ENCODE measurements at regions not wholly inside any gene's neighbourhood (a gene's known extent, or its start where the extent isn't known, plus 50 kb on each side); places are given as distances from the start of the nearest gene placed in this dataset.

- H3K36me3 ChIP-seq (ENCODE audit: control insufficient read depth, insufficient read depth, low read length), result no peaks in the 10 kb centered on the region
- H3K4me3 ChIP-seq (ENCODE audit: low read depth, low read length), result no peak overlapping the region
- no peaks in the 10 kb centered on the region for H3K36me3 Mint-ChIP-seq (ENCODE audit: insufficient read depth, unreplicated experiment)
- H3K9me3 ChIP-seq, result no peaks in the 10 kb centered on the region
- ChIA-PET CTCF (no interaction called here), POLR2A (no interaction called here)
- no peak overlapping the region for H3K27ac Mint-ChIP-seq (ENCODE audit: unreplicated experiment)
- peaks cover 29% of the 10 kb centered on the region for H3K27me3 Mint-ChIP-seq (ENCODE audit: insufficient read depth, unreplicated experiment)
- H3K9me3 Mint-ChIP-seq (ENCODE audit: unreplicated experiment), result no peaks in the 10 kb centered on the region
- no peak for DNase-seq
- no peaks in the 10 kb centered on the region for H3K27me3 ChIP-seq (replicated peaks; ENCODE audit: control insufficient read depth, insufficient read depth, low read length)
- no peaks in the 10 kb centered on the region for H3K4me1 ChIP-seq
- no TSS peak for BruUV-seq (replicated peaks)
- H3K4me3 Mint-ChIP-seq (ENCODE audit: unreplicated experiment), result no peak overlapping the region
- no peak for TF ChIP-seq CTCF (IDR thresholded peaks at IDR 0.05; ENCODE audit: insufficient read depth in 1 of 2, low read depth in 1 of 2, low read length in 1 of 2, severe bottlenecking in 1 of 2, unreplicated experiment in 1 of 2)
- intact Hi-C loops (cut with micrococcal nuclease; ENCODE audit: unreplicated experiment), result no loop called here
- H3K4me1 Mint-ChIP-seq (ENCODE audit: low read depth, unreplicated experiment), result no peaks in the 10 kb centered on the region
Measured at GRCh38 chr3:43791246-43791645, 100.5 kb downstream of the ABHD5 start.

- Histone ChIP-seq H3K36me3 (ENCODE audit: control insufficient read depth, insufficient read depth, low read length) (no peaks in the 10 kb centered on the region), H3K4me1 (no peaks in the 10 kb centered on the region), H3K4me3 (ENCODE audit: low read depth, low read length) (no peak overlapping the region), H3K27me3 (replicated peaks; ENCODE audit: control insufficient read depth, insufficient read depth, low read length) (no peaks in the 10 kb centered on the region), H3K9me3 (no peaks in the 10 kb centered on the region)
- Mint-ChIP-seq H3K4me1 (ENCODE audit: low read depth, unreplicated experiment) (no peaks in the 10 kb centered on the region), H3K27ac (ENCODE audit: unreplicated experiment) (no peak overlapping the region), H3K27me3 (ENCODE audit: insufficient read depth, unreplicated experiment) (peaks cover 26% of the 10 kb centered on the region), H3K4me3 (ENCODE audit: unreplicated experiment) (no peak overlapping the region), H3K9me3 (ENCODE audit: unreplicated experiment) (no peaks in the 10 kb centered on the region), H3K36me3 (ENCODE audit: insufficient read depth, unreplicated experiment) (no peaks in the 10 kb centered on the region)
- intact Hi-C loops (cut with micrococcal nuclease; ENCODE audit: unreplicated experiment), result no loop called here
- ChIA-PET POLR2A (interaction anchor here (0.5 kb wide), 1 partner anchor 12 kb away, joined by 3 read pairs; no protein-coding TSS in a partner anchor), CTCF (no interaction called here)
- BruUV-seq (replicated peaks), result no TSS peak
- TF ChIP-seq CTCF (IDR thresholded peaks at IDR 0.05; ENCODE audit: insufficient read depth in 1 of 2, low read depth in 1 of 2, low read length in 1 of 2, severe bottlenecking in 1 of 2, unreplicated experiment in 1 of 2), result no peak
- DNase-seq, result no peak
Measured at GRCh38 chr3:43792904-43793303, 102.2 kb downstream of the ABHD5 start.

- CTCF ChIA-PET, result no interaction called here
Measured at GRCh38 chr3:43793648-43794372, 103.1 kb downstream of the ABHD5 start.

More at GRCh38 chr3:43793648-43794372, 103.1 kb downstream of the ABHD5 start:
- intact Hi-C loops (cut with micrococcal nuclease; ENCODE audit: unreplicated experiment), result no loop called here
- Mint-ChIP-seq H3K4me1 (ENCODE audit: low read depth, unreplicated experiment) (no peaks in the 10 kb centered on the region), H3K36me3 (ENCODE audit: insufficient read depth, unreplicated experiment) (no peaks in the 10 kb centered on the region), H3K9me3 (ENCODE audit: unreplicated experiment) (no peaks in the 10 kb centered on the region), H3K4me3 (ENCODE audit: unreplicated experiment) (no peak overlapping the region), H3K27ac (ENCODE audit: unreplicated experiment) (no peak overlapping the region), H3K27me3 (ENCODE audit: insufficient read depth, unreplicated experiment) (peaks cover 23% of the 10 kb centered on the region)
- Histone ChIP-seq H3K27me3 (replicated peaks; ENCODE audit: control insufficient read depth, insufficient read depth, low read length) (no peaks in the 10 kb centered on the region), H3K4me3 (ENCODE audit: low read depth, low read length) (no peak overlapping the region), H3K4me1 (no peaks in the 10 kb centered on the region), H3K9me3 (no peaks in the 10 kb centered on the region), H3K36me3 (ENCODE audit: control insufficient read depth, insufficient read depth, low read length) (no peaks in the 10 kb centered on the region)
- no peak for TF ChIP-seq CTCF (IDR thresholded peaks at IDR 0.05; ENCODE audit: insufficient read depth in 1 of 2, low read depth in 1 of 2, low read length in 1 of 2, severe bottlenecking in 1 of 2, unreplicated experiment in 1 of 2)
- DNase-seq, result no peak
- POLR2A ChIA-PET, result no interaction called here
- BruUV-seq (replicated peaks), result no TSS peak

All from Caco-2 (cell line).